Hematopoietic multipotent progenitor cell treated with erythropoietin and hydrocortisone succinate and interleukin-3 and kit ligand, for 17 days (in vitro differentiated cells): ENCODE measurements at regions not wholly inside any gene's neighbourhood (a gene's known extent, or its start where the extent isn't known, plus 50 kb on each side); places are given as distances from the start of the nearest gene placed in this dataset.

Experiments
- DNase-seq: peaks from one replicate; pipeline ENCODE4 v3.0.0-alpha.2; 2015; ENCODE audit warnings: low spot score

DNA sequence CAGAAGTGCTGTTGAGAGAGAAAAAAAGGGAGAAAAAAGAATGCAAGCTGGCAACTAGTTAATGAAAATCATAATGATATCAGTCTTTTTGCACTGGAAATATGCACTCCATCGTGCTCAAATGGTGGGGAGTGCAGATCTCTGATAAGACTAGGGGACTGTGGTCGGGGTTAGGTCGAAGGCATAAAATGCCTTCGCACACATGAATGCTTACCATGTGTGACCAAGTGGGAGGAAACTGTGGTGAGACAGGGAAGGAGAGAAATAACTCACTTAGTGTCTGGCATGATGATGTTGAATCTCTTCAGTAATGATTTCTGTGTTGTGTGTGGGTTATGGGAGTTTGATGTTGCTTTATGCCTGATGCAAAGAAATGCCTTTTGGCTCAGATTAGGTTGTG is 358.9 kb downstream of the FBXO8 start:
- DNase-seq = no peak

DNA sequence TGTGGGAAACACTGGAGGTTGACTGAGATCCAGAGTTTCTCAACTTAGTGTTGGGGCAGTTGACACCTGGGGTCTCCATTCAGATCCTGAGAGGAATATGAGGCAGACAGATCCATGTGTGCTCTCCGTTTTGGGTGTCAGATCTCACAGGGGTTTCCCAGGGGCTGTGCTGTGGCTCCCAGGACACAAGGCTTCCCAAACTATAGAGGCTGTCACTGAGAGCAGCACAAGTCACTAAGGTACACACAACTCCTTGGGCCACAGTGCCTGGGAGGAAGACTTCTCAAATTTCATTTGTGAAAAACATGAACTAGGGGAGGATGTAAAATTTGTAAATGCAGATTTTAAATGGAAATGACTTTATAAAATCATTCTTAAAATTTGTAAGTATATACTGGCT is 363.6 kb downstream of the FBXO8 start:
- no peak for DNase-seq

DNA sequence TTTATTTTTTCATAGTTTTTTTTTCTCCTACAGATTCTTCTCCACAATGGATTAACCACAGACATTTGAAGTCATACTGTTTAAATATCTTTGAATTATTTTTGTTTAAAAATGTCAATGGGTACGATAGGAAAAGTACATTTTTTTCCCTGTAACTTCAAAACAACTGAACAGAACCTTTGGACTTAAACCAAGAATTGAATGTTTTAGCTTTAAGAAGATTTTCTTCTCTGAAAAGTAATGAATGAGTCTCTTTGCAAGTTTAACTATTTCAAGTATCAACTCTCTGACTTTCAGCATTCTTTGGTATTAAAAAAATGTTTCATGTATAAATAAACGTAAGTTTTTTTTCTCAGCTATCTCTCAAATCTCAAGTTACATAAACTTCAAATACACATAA is 364.3 kb downstream of the FBXO8 start:
- DNase-seq = no peak

DNA sequence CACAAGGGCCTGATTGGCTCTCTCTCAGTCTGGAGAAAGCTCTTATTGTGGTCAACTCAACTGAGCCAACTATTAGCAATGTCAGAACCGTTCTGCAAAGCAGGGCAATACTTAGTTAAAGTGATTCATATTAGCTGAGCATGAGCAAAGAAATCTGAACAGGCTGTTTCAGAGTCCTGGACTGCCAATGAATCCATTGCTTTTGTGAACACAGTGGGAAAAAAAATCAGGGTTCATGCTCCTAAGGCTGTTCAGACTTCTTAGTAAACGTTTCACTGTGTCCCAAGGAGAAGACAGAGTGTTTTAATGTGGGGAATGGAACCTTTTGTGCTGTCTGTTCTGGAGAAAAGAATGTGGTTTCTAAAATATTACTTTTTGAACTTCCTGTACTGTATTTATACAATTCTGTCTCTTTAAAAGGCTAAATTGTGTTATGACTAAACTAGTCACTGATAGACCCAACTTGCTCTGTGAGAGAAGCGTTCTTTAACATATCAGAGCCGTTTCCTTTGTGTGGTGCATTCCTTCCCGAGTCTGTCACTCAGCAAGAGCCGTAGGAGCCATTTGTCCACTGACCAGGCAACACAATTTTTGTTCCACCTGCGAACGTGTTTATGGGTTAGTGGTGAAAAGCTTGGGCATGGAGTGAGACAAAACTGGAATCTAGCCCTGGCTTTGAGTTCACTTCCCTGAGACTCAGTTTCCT is 366.1 kb downstream of the FBXO8 start:
- DNase-seq = no peak

DNA sequence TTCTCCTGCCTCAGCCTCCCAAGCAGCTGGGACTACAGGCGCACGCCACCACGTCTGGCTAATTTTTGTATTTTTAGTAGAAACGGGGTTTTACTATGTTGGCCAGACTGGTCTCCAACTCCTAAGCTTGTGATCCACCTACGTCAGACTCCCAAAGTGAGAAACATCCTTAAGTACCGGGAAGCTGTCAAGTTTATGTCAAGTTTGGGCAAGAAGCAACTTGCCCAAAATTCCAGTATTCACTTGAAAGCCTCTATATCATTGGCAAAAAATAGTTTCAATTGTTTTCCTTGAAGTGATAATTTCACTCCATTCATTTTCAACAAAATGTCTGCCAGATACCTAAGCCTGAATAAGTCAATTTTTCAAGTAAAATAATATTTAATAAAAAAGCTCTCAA is 370.0 kb downstream of the FBXO8 start:
- no peak for DNase-seq

DNA sequence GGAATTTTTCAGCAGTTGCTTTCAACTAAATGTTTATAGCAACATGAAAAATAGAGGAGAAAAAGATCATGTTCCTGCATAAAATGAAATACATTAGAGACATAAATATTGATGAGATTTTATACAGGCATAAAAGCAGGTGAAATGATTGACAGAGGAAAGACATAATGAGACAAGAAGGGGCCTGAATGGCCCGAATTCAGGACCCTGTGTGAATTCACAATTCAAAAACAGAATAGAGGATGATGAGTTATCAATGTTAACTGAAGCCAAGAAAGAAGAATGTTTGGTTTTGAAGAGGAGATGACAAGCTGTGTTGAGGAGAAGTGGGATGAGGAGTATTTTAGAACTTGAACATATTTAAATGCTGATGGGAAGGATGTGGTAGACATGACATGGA is 371.1 kb downstream of the FBXO8 start:
- DNase-seq = no peak

DNA sequence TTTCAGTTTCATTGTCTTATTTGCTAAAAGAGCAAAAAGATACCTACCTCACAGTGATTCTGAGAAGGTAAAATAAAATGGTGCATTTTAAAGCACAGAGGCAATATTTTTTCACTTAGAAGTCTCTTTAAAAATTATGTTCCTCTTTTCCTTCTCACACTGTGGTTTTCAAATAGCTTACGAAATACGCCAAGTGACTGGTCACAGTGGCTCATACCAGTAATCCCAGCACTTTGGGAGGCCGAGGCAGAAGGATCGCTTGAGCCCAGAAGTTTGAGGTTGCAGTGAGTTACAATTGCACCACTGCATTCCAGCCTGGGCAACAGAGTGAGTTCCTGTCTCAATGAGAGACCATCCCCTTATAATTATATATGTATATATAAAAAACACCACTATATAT is 372.6 kb downstream of the FBXO8 start:
- DNase-seq = no peak

DNA sequence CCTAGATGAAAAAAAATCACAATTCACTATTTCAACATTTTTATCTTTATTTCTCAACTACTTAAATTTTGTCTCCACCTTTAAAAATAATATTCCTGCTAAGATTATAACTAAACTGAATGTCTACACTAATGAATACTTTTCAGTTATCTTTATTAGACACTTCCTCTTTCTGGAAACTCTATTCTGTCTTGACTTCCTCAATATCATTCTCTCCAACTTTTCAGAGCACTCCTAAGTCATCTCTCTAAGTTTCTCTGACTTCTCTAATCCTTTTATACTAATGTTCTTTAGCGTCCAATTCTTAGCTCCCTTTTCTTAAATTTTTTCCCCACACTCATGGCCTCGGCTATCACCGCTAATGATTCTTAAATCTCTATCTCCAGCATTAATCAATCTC is 374.2 kb downstream of the FBXO8 start:
- no peak for DNase-seq

DNA sequence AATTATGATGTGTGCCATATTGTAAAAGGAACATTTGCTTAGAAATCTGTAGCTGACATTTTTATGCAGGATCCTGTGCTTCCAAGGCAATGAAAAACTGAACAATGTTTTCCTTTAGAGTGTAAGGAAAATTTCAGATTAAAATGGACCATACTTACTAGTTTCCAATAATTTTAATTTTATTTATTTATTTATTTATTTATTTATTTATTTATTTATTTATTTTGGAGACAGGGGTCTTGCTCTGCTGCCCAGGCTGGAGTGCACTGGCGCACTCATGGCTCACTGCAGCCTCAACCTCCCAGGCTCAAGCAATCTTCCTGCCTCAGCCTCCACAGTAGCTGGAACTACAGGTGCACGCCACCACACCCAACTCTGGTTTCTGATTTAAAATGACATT is 369.8 kb upstream of the HAND2 start:
- DNase-seq = no peak

DNA sequence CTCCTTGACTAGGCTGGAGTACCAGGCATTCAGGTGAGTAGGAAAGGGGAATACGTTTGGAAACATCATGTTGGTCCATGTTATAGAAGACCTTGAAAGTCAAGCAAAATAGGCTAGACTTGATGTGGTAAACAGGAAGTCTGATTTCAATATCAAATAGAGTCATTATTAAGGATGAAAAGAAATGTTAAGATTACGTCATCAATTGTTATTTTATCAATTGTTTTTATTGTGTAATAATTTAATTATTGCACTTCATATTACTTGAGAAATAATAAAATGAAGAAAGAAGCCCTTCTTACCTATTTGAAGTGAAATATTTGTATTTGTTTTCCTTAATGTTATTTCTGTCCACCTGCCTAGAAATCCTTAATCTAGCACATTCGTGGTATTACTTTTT is 361.0 kb upstream of the HAND2 start:
- DNase-seq = no peak

DNA sequence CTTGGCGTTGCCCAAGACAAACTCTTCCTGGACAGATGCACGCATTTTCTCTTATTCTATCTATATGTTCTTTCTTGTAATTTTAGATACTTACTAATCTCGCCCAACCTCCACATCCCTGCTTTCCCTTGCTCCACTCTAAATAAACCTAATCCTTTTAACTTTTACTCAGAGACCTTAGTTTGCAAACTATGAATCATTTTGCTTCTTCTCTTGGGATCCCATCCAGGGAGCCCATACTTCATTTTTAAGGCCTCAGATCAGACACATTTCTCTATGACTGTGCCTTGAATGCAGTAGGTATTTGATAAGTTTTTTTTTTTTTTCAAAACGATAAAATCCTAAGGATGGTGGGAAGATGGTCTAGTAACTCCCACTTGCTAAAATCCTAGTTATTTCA is 353.8 kb upstream of the HAND2 start:
- DNase-seq = no peak

DNA sequence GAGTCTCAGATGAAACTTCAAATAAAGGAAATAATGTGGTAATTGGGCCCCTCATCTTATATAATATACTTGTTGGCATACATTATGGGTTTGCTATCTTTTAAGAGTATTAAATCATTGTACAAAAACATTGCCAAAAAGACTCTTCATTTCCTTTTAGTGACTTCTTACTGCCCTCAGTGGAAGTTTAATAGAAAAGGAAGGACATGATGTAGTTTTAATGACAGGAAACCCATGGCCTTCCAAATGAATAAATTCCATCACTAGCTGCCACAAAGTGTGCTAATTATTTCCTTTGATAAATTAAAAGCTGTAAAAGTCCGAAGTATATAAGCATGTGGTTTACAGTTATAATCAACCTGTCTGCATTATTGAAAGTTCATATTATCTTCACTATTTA is 350.9 kb upstream of the HAND2 start:
- no peak for DNase-seq

DNA sequence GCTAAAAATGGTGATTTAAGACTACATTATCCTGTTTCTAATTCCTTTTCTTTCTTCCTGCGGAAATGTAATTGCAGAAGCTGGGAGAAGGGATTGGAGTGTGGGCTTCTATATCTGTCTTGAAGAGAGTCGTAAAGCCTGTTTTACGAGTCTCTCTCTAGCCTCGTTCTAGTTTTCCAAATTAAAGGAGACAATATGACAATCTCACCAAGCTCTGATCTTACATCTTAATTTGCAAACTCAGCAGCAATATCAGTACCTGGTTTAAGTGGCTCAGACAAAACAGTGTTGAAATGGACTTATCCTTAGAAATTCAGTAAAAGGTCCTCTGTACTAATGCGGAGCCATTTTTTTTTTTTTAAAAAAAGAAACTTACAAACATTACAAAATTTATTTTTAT is 349.5 kb upstream of the HAND2 start:
- DNase-seq = no peak

DNA sequence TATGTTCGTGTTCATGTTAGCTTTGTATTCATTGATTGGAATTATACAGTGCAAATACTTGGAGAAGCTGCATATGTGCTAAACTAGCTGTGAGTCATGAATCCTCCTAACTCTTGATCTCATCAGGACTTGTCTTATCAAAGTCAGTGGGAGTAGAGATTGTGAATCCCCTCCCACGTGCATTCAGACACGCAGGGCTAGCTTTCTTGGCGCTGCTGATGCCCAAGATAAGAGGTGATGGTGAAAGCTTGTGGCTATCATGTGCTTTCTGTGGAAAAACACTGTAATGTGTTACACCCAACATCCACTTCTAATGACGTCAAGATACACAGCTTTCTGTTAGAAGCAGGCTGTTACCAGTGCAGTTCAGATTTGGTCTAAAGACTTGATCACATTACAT is 348.7 kb upstream of the HAND2 start:
- no peak for DNase-seq

DNA sequence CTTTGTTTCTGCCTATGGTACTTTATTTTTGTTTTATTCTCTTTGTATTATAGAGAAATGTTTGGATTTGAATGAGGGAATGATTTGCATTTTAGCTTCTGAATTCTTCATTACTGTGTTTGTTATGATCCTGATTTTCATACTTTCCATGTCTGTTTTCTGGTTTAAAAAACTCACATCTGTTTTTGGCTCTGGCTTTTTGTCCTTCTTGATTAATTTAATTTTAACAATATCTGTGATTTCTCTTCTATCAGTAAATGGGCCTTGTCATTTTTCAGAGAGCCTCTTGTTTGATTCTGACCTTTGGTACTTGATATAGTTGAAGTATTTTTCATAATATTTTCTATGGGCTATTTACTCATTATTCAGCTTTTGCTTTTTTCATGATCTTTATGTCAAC is 341.6 kb upstream of the HAND2 start:
- no peak for DNase-seq

DNA sequence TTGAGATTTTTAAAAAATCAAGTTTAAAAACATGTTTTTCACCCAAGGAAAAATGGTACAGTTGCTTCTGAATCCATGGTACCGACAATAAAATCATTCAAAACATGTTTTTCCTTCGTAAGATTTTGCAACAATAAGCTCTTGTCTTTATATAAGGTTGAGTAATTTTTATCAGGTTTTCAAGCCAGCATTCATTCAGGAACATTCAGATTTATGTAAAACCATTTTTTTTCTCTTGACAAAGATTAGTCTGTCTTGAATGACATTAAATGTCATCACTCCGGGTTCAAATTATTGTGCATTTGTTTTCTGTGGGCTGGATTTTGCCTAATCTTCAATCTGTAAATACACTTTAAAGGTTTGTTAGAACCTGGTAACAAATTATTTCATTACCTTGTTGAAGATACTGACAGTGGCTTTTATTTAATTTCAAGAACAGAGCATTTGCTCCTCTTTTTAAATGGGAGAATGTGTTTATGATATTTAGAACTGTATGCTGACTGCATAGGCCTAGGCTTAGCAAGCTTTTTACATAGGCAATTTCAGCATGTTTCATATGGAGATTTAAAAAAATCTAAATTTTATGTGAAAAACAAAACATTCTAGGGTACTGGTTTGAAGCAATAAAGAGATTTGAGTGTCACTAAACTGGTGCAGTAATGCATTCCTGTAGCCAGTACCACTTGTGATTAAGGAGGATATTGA is 336.4 kb upstream of the HAND2 start:
- no peak for DNase-seq

DNA sequence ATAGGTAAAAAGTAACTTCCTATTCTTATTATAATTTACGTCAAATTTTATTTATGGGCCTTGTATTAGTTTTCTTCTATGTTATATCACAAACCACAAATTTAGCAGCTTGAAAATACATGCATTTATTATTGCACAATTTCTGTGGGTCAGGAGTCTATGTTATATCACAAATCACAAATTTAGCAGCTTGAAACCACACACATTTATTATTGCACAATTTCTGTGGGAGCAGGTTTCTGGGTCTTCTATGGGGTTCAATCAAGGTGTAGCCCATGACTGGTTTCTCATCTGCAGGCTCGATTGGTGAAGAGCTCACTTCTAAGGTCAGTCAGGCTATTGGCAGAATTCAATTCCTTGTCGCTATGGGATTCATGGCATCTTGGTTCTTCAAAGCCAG is 332.7 kb upstream of the HAND2 start:
- DNase-seq = no peak

DNA sequence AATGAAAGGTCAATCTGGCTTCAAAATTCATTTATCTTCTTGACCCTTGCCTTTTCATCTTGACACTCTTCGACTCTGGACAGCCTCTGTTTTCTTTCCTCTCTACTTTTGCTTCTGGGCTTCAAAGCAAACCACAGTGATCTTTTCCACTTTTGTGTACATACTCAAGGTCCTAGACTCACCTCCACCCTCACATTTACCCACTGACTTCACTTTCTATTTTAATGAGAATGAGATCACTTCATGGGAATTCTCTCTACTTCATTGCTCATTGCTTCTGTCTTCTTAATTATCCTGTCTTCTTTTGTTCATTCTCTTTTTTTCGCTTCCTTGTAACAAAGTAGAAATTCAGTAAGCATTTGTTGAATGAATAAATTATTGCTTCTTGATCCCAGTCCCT is 330.1 kb upstream of the HAND2 start:
- no peak for DNase-seq

DNA sequence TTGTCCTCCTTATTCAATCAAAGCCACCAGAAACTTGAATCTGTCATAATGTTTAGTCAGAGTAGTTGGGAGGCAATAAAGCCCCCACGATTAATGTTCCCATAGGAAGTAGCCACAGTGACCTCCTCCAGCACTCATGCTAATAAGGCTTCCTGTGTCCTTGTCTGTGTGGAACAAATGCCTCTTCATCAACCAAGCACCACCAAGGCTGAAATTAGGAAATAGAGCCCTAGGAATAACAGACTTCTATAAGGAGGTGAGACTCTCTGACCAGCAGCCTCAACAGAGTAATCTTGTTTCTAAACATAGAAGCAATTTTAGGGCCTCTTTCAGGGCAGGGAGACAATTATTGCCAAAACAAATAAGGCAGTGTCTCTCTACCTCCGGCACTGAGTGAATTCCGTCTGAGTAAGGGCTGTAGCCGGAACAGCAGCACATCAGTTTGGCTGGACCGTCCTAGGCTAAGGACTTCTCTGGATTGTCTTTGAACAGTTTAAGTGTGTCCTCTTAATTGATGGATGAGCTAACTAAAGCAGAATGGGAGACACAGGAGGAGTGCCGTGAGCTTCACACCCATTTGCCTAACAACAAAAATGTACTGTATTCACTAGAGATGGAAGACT is 329.2 kb upstream of the HAND2 start:
- no peak for DNase-seq

DNA sequence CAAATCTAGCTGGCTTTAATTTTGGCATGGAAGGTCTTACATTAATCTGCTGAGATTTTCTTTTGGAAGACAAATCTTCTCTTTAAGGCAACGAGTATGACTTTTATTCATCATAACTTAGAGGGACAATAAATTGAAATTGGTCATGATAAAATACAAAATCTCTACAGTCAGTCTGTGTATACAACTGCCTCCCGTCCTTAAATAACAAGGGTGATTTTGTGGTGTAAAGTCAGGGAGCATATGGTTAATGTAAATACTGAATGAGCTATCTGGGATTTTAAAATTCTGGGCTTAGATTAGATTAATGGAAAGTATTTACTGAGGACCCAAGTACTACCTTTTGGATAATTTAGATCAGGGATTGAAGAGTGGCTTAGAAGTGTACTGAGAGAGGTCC is 328.4 kb upstream of the HAND2 start:
- no peak for DNase-seq

DNA sequence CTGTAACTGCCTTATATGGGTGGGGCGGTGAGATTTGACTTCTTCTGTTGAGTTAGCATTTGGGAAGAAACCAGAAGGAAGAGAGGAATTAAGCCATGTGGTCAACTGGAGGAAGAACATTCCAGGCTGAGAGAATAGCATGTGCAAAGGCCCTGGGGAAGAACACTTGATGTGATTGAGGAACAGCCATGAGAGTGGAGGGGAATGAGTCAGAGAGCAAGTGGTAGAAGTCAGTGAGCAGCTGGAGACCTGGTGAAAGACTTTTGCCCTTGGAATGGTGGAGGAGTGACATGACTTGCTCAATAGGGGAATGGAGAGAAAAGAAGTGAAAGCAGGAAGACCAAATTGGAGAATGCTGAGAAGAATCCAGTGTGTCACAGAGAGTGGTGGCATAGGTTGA is 327.8 kb upstream of the HAND2 start:
- no peak for DNase-seq

DNA sequence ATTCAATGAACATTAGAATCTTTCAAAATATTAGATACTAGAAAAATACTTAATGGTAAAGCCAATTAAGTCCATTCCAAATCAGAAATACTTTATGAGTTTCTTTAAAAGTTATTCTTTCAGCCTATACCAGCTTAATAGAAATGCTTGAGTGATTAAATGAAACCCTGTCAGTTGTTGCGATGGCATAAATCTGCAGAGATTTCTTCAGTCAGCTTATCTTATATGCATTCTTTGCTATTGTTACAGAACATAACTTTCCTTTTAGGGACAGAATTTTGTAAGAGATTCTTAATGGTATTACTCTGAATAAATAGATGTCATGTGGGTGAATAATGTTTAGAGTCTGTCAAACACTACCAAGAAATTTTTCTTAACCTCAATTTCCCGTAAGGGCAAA is 325.0 kb upstream of the HAND2 start:
- no peak for DNase-seq

DNA sequence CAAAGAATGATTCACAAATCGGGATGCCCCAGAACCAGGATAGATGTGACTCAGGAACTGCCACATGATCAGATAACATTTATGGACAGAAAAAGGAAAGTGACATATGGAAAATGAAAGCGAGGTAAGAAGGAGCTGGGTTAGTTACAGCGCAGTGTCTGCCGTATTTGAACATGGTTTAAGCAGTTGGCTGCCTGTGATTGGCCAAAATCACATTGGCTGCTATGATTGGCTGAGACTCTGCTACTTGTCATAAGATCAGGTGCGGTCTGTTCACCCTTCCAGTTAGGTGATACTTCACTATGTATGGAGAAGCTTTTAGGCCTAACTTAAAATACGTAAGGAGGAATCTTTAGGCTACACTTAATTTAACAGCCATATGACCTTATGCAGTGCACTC is 322.7 kb upstream of the HAND2 start:
- no peak for DNase-seq

DNA sequence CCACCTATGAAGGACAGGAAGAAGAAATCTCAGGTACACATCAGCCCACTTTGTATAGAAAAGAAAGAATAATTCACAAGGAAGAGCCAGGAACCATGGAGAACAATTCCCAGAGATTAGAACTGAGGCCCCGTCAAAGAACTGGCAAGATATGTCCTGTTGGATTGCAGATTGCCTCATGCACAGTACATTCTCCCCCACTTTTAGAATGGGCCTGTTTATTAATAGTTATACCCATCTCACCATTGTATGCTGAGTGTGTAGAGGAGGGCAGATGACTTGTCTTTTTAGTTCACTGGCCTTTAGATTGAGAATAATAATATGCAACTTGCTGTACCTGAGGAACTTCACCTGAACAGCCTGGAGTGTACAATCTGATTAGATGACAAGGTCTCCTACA is 315.6 kb upstream of the HAND2 start:
- DNase-seq = no peak
